Mesenchymal stem cell (in vitro differentiated cells and primary cell): ENCODE measurements at regions not wholly inside any gene's neighbourhood (a gene's known extent, or its start where the extent isn't known, plus 50 kb on each side); places are given as distances from the start of the nearest gene placed in this dataset.

ENCODE experiments used
- DNase-seq: peaks from one replicate; pipeline ENCODE4 v3.0.0-alpha.2; 2013
- H2AFZ ChIP-seq: one replicate; pipeline ENCODE4 v1.6.1; 2013; ENCODE audit warnings: low read depth, mild to moderate bottlenecking, control low read depth, inconsistent platforms, low read length, moderate library complexity
- H2AK5ac ChIP-seq: 2 replicates; pipeline ENCODE4 v1.6.1; 2013; ENCODE audit warnings: low read length, moderate library complexity, mild to moderate bottlenecking, inconsistent platforms; ENCODE audit not compliant: severe bottlenecking
- H2BK120ac ChIP-seq: one replicate; pipeline ENCODE4 v1.6.1; 2013; ENCODE audit warnings: low read depth, mild to moderate bottlenecking, inconsistent platforms, low read length, moderate library complexity
- H2BK12ac ChIP-seq, 2 experiments: one replicate each; pipeline ENCODE4 v1.6.1; 2013; ENCODE audit warnings: inconsistent platforms in 2 of 2, low read length in 2 of 2, mild to moderate bottlenecking in 2 of 2, moderate library complexity in 2 of 2, control low read depth in 1 of 2
- H2BK15ac ChIP-seq: one replicate; pipeline ENCODE4 v1.6.1; 2013; ENCODE audit warnings: mild to moderate bottlenecking, low read depth, inconsistent platforms; ENCODE audit not compliant: poor library complexity, severe bottlenecking
- H2BK5ac ChIP-seq: 2 replicates; pipeline ENCODE4 v1.6.1; 2013; ENCODE audit warnings: low read depth, mild to moderate bottlenecking, low read length, control low read depth, inconsistent platforms; ENCODE audit not compliant: poor library complexity, severe bottlenecking
- H3K14ac ChIP-seq, 2 experiments: one replicate each; pipeline ENCODE4 v1.6.1; 2013; ENCODE audit warnings: inconsistent platforms in 2 of 2, low read length in 2 of 2, control low read depth in 1 of 2, mild to moderate bottlenecking in 1 of 2, moderate library complexity in 1 of 2
- H3K18ac ChIP-seq, 2 experiments: one replicate each; pipeline ENCODE4 v1.6.1; 2013; ENCODE audit warnings: inconsistent platforms in 2 of 2, low read length in 2 of 2, control low read depth in 1 of 2, low read depth in 1 of 2, mild to moderate bottlenecking in 1 of 2
- H3K23ac ChIP-seq, 2 experiments: one replicate each; pipeline ENCODE4 v1.6.1; 2013; ENCODE audit warnings: inconsistent platforms in 2 of 2, low read length in 2 of 2, mild to moderate bottlenecking in 2 of 2, moderate library complexity in 2 of 2, control low read depth in 1 of 2
- H3K27ac ChIP-seq: 2 replicates; pipeline ENCODE4 v1.5.1; 2013; ENCODE audit warnings: mild to moderate bottlenecking, moderate library complexity, low read length, control low read depth, inconsistent platforms; ENCODE audit not compliant: poor library complexity, severe bottlenecking
- H3K27me3 ChIP-seq, 2 experiments: 2 replicates each; pipeline versions ENCODE4 v1.6.1 to v1.7.0; 2013; ENCODE audit warnings: low read length in 2 of 2, mild to moderate bottlenecking in 2 of 2, moderate library complexity in 2 of 2, control low read depth in 1 of 2, inconsistent platforms in 1 of 2; ENCODE audit not compliant: control insufficient read depth in 1 of 2, insufficient read depth in 1 of 2
- H3K36me3 ChIP-seq, 2 experiments: 2 replicates each; pipeline versions ENCODE4 v1.6.1 to v1.7.0; 2013; ENCODE audit warnings: low read length in 2 of 2, control low read depth in 1 of 2, inconsistent platforms in 1 of 2, low read depth in 1 of 2, mild to moderate bottlenecking in 1 of 2; ENCODE audit not compliant: insufficient read depth in 2 of 2, control insufficient read depth in 1 of 2
- H3K4ac ChIP-seq, 2 experiments: one replicate each; pipeline ENCODE4 v1.6.1; 2013; ENCODE audit warnings: inconsistent platforms in 2 of 2, low read length in 2 of 2, mild to moderate bottlenecking in 2 of 2, moderate library complexity in 2 of 2, control low read depth in 1 of 2, low read depth in 1 of 2
- H3K4me1 ChIP-seq: 2 replicates; pipeline ENCODE4 v1.6.1; 2013; ENCODE audit warnings: low read depth, low read length, control low read depth; ENCODE audit not compliant: control insufficient read depth, insufficient read depth
- H3K4me2 ChIP-seq: 2 replicates; pipeline ENCODE4 v1.6.1; 2013; ENCODE audit warnings: low read length, mild to moderate bottlenecking, inconsistent platforms; ENCODE audit not compliant: poor library complexity, severe bottlenecking
- H3K4me3 ChIP-seq, 2 experiments: 2 replicates each; pipeline versions ENCODE4 v1.5.1 to v1.7.0; 2013; ENCODE audit warnings: low read length in 2 of 2, mild to moderate bottlenecking in 2 of 2, control low read depth in 1 of 2, low read depth in 1 of 2; ENCODE audit not compliant: insufficient read depth in 1 of 2
- H3K79me1 ChIP-seq: replicated peaks from 2 replicates; pipeline ENCODE4 v1.6.1; 2013; ENCODE audit warnings: mild to moderate bottlenecking, control low read depth, low read length, inconsistent platforms; ENCODE audit not compliant: poor library complexity, severe bottlenecking
- H3K9ac ChIP-seq: 2 replicates; pipeline ENCODE4 v1.7.0; 2013; ENCODE audit warnings: mild to moderate bottlenecking, low read length, moderate library complexity
- H3K9me3 ChIP-seq: 2 replicates; pipeline ENCODE4 v1.7.0; 2013; ENCODE audit warnings: mild to moderate bottlenecking, low read length; ENCODE audit not compliant: control insufficient read depth
- H4K8ac ChIP-seq: one replicate; pipeline ENCODE4 v1.6.1; 2013; ENCODE audit warnings: inconsistent platforms, mild to moderate bottlenecking, low read length, moderate library complexity
- H4K91ac ChIP-seq: one replicate; pipeline ENCODE4 v1.6.1; 2013; ENCODE audit warnings: mild to moderate bottlenecking, low read length, inconsistent platforms
- WGBS: methylation state at CpG from one replicate; pipeline ENCODE4 v1.1.7; 2013; ENCODE audit warnings: mixed read lengths; 5-methylcytosine and 5-hydroxymethylcytosine counted together

DNA sequence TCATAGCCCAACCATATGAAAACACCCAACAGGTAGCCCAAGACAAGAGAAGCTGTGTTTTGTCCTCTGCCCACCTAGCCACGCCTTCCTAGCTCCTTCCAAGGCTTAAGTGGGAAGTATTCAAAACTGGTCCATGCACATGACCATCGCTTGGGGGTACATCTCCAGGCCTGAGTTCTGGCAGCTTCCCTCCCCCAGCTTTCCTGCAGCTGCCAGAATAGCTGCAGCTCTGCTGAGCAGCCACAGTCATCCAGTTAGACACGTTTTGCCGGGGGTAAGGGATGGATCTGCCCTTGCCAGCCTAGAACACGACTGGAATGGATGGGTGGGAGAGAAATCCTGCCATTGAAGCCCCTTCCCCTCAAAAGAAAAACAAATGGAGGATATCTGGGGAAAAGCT is 166.8 kb downstream of the NRP2 start:
- H2BK15ac ChIP-seq: no peak overlapping the region
- DNase-seq: no peak
- no peak overlapping the region for H3K4me3 ChIP-seq
- H4K91ac ChIP-seq: no peak overlapping the region
- no peak overlapping the region for H3K4ac ChIP-seq
- no peak overlapping the region for H3K9ac ChIP-seq
- H3K79me1 ChIP-seq: no peaks in the 10 kb centered on the region
- no peaks in the 10 kb centered on the region for H3K4me1 ChIP-seq
- H2BK5ac ChIP-seq: no peak overlapping the region
- no peak overlapping the region for H3K27ac ChIP-seq
- H3K27me3 ChIP-seq: peaks cover 25 to 37% of the 10 kb centered on the region in 2 experiments
- H2BK120ac ChIP-seq: no peak overlapping the region
- no peak overlapping the region for H2AK5ac ChIP-seq
- 81% methylated on average over 2 of the region's 5 CpGs for WGBS
- H2AFZ ChIP-seq: no peak overlapping the region
- peak overlapping the region in 1 of 2 experiments; percentile 50 for H3K18ac ChIP-seq
- no peaks in the 10 kb centered on the region for H3K36me3 ChIP-seq
- H3K14ac ChIP-seq: no peak overlapping the region
- no peaks in the 10 kb centered on the region for H3K9me3 ChIP-seq
- H3K23ac ChIP-seq: no peak overlapping the region
- peak overlapping the region; percentile 63 for H4K8ac ChIP-seq
- H3K4me2 ChIP-seq: no peak overlapping the region
- H2BK12ac ChIP-seq: peak overlapping the region in 1 of 2 experiments; percentile 84

DNA sequence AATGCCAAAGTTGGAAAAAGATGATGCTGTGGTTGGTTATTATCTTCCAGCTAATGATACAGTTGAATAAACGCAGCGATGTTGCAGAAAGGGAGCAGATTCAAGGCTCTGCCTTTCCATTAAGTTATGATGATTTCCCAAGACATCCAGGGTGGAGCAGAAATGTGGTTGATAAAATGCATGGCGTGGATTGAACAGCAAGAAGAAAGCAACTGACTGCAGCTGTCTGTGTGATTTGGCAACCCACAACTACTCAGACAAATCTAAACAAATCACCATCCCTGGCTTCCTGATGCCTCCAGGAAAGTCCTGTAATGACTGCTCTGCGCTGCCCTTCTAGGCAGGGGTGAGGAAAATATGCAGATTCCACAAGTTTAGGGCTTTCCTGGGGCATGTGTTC is 166.3 kb downstream of the NRP2 start:
- H2BK120ac ChIP-seq: no peak overlapping the region
- no peak overlapping the region for H4K91ac ChIP-seq
- no peak overlapping the region for H3K4me3 ChIP-seq
- peak; percentile 83 for DNase-seq
- H3K9ac ChIP-seq: no peak overlapping the region
- H3K9me3 ChIP-seq: no peaks in the 10 kb centered on the region
- H3K18ac ChIP-seq: no peak overlapping the region
- H3K4ac ChIP-seq: no peak overlapping the region
- H4K8ac ChIP-seq: no peak overlapping the region
- no peak overlapping the region for H2BK15ac ChIP-seq
- 44% methylated on average over 3 of the region's 4 CpGs for WGBS
- no peaks in the 10 kb centered on the region for H3K79me1 ChIP-seq
- H3K23ac ChIP-seq: no peak overlapping the region
- no peak overlapping the region for H3K14ac ChIP-seq
- no peak overlapping the region for H2BK5ac ChIP-seq
- H3K27ac ChIP-seq: no peak overlapping the region
- H2BK12ac ChIP-seq: no peak overlapping the region
- no peaks in the 10 kb centered on the region for H3K4me1 ChIP-seq
- no peak overlapping the region for H2AFZ ChIP-seq
- no peak overlapping the region for H3K4me2 ChIP-seq
- H3K36me3 ChIP-seq: no peaks in the 10 kb centered on the region
- peaks cover 24 to 37% of the 10 kb centered on the region in 2 experiments for H3K27me3 ChIP-seq
- H2AK5ac ChIP-seq: no peak overlapping the region
